HPDE6-E6E7 (cell line): ENCODE measurements at regions not wholly inside any gene's neighbourhood (a gene's known extent, or its start where the extent isn't known, plus 50 kb on each side); places are given as distances from the start of the nearest gene placed in this dataset.
"Not testable (repeated sequence)": the region's sequence is repeated elsewhere in the genome, so short reads cannot be mapped to it uniquely, and the experiment has no call there.

ENCODE experiments used
- DNase-seq: peaks from one replicate; pipeline ENCODE4 v3.0.0; 2011; ENCODE audit warnings: missing footprints; ENCODE audit errors: extremely low spot score

- DNase-seq = no peak
Measured at GRCh38 chr3:83251490-83251889, 1490.0 kb upstream of the GBE1 start.

GRCh38 chr3:83250613-83251012, 1489.2 kb upstream of the GBE1 start:
- no peak for DNase-seq

GRCh38 chr3:83248454-83248853, 1487.0 kb upstream of the GBE1 start:
- no peak for DNase-seq

GRCh38 chr3:83235180-83235814, 1473.9 kb upstream of the GBE1 start:
- no peak for DNase-seq

- DNase-seq = no peak
Measured at GRCh38 chr3:83233715-83234114, 1472.3 kb upstream of the GBE1 start.

GRCh38 chr3:83230841-83231240, 1469.4 kb upstream of the GBE1 start:
- peak; percentile 0 for DNase-seq

GRCh38 chr3:83230376-83230775, 1468.9 kb upstream of the GBE1 start:
- DNase-seq = no peak

- DNase-seq = no peak
Measured at GRCh38 chr3:83226751-83227150, 1465.3 kb upstream of the GBE1 start.

- DNase-seq = peak; percentile 0
Measured at GRCh38 chr3:83224101-83224868, 1462.8 kb upstream of the GBE1 start.

GRCh38 chr3:83218383-83219200, 1457.1 kb upstream of the GBE1 start:
- DNase-seq = no peak

GRCh38 chr3:83217595-83218118, 1456.2 kb upstream of the GBE1 start:
- not testable (repeated sequence) for DNase-seq

GRCh38 chr3:83216919-83217594, 1455.6 kb upstream of the GBE1 start:
- DNase-seq = no peak

GRCh38 chr3:83195243-83195642, 1433.8 kb upstream of the GBE1 start:
- no peak for DNase-seq

- DNase-seq = no peak
Measured at GRCh38 chr3:83193526-83193925, 1432.1 kb upstream of the GBE1 start.

- no peak for DNase-seq
Measured at GRCh38 chr3:83189634-83190033, 1428.2 kb upstream of the GBE1 start.

GRCh38 chr3:83169473-83169872, 1408.0 kb upstream of the GBE1 start:
- no peak for DNase-seq

- DNase-seq = no peak
Measured at GRCh38 chr3:83150896-83151295, 1389.5 kb upstream of the GBE1 start.

- DNase-seq = no peak
Measured at GRCh38 chr3:83140983-83141382, 1379.5 kb upstream of the GBE1 start.

GRCh38 chr3:83131236-83131635, 1369.8 kb upstream of the GBE1 start:
- DNase-seq = no peak

GRCh38 chr3:83122774-83123350, 1361.4 kb upstream of the GBE1 start:
- DNase-seq = no peak

- DNase-seq = no peak
Measured at GRCh38 chr3:83093222-83093572, 1331.8 kb upstream of the GBE1 start.
